GM23338 (cell line): ENCODE measurements at regions not wholly inside any gene's neighbourhood (a gene's known extent, or its start where the extent isn't known, plus 50 kb on each side); places are given as distances from the start of the nearest gene placed in this dataset.

Source experiments
- CREB1 ChIP-seq: fragments of 250-450 bp; sonication (Bioruptor Pico); IDR thresholded peaks from 2 replicates; pipeline ENCODE4 v1.5.0; 2020; ENCODE audit warnings: low read depth, mild to moderate bottlenecking, moderate library complexity
- EZH2phosphoT487 ChIP-seq: fragments of 200-600 bp; sonication (generic); IDR thresholded peaks from one replicate; pipeline ENCODE4 v1.8.1; 2018; ENCODE audit warnings: antibody characterized with exemption; ENCODE audit not compliant: unreplicated experiment
- JUNB ChIP-seq: IDR thresholded peaks from one replicate; pipeline ENCODE4 v1.6.1; 2016; ENCODE audit warnings: antibody characterized with exemption; ENCODE audit not compliant: unreplicated experiment
- NANOG ChIP-seq: IDR thresholded peaks from 2 replicates; pipeline ENCODE4 v1.6.1; 2016; ENCODE audit warnings: antibody characterized with exemption, borderline replicate concordance
- STAT1 ChIP-seq: IDR thresholded peaks from one replicate; pipeline ENCODE4 v1.6.1; 2016; ENCODE audit warnings: antibody characterized with exemption; ENCODE audit not compliant: unreplicated experiment
- ZNF114 ChIP-seq: fragments of 250-450 bp; sonication (Bioruptor Pico); IDR thresholded peaks from 2 replicates; pipeline ENCODE4 v1.5.0; 2020; ENCODE audit warnings: mild to moderate bottlenecking, moderate library complexity
- TF ChIP-seq, protein P1 (sequence below): fragments of 250-450 bp; sonication (Bioruptor Pico); IDR thresholded peaks from 2 replicates; pipeline ENCODE4 v1.5.0; 2020; ENCODE audit warnings: mild to moderate bottlenecking, moderate library complexity
- TF ChIP-seq, protein P2 (sequence below): IDR thresholded peaks from 2 replicates; pipeline ENCODE4 v1.6.1; 2016; ENCODE audit warnings: antibody characterized with exemption
- TF ChIP-seq, protein P3 (sequence below): IDR thresholded peaks from one replicate; pipeline ENCODE4 v1.6.1; 2018; ENCODE audit warnings: antibody characterized with exemption; ENCODE audit not compliant: unreplicated experiment
- TF ChIP-seq, protein P4 (sequence below), 2 experiments: fragments of 200-600 bp in 1 of 2; sonication (generic) in 1 of 2; conservative IDR thresholded peaks; 2 replicates each; pipeline versions ENCODE4 v1.5.1 to v1.6.1; 2016 to 2017; ENCODE audit warnings: antibody characterized with exemption in 2 of 2, low read depth in 2 of 2, mild to moderate bottlenecking in 2 of 2, moderate library complexity in 1 of 2

DNA sequence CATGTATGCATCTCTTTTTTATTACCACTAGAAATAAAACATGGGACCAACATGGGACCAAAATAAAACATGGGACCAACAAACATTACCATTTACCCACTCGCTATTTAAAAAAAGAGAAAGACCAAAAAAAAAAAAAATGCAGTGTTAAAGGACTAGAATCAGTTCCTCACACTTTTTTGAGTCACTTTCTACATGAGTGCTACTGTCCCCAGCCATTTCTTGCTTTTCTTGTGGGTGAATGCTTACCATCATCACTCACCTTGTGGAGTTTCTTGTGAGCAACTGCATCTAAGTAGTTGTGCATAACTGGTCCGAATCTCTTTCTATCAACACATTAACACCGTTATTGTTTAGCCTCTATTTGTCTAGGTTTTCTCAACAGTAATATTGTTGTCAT is 493.6 kb upstream of the RIOK2 start (continued):
- TF ChIP-seq, protein P1, sequence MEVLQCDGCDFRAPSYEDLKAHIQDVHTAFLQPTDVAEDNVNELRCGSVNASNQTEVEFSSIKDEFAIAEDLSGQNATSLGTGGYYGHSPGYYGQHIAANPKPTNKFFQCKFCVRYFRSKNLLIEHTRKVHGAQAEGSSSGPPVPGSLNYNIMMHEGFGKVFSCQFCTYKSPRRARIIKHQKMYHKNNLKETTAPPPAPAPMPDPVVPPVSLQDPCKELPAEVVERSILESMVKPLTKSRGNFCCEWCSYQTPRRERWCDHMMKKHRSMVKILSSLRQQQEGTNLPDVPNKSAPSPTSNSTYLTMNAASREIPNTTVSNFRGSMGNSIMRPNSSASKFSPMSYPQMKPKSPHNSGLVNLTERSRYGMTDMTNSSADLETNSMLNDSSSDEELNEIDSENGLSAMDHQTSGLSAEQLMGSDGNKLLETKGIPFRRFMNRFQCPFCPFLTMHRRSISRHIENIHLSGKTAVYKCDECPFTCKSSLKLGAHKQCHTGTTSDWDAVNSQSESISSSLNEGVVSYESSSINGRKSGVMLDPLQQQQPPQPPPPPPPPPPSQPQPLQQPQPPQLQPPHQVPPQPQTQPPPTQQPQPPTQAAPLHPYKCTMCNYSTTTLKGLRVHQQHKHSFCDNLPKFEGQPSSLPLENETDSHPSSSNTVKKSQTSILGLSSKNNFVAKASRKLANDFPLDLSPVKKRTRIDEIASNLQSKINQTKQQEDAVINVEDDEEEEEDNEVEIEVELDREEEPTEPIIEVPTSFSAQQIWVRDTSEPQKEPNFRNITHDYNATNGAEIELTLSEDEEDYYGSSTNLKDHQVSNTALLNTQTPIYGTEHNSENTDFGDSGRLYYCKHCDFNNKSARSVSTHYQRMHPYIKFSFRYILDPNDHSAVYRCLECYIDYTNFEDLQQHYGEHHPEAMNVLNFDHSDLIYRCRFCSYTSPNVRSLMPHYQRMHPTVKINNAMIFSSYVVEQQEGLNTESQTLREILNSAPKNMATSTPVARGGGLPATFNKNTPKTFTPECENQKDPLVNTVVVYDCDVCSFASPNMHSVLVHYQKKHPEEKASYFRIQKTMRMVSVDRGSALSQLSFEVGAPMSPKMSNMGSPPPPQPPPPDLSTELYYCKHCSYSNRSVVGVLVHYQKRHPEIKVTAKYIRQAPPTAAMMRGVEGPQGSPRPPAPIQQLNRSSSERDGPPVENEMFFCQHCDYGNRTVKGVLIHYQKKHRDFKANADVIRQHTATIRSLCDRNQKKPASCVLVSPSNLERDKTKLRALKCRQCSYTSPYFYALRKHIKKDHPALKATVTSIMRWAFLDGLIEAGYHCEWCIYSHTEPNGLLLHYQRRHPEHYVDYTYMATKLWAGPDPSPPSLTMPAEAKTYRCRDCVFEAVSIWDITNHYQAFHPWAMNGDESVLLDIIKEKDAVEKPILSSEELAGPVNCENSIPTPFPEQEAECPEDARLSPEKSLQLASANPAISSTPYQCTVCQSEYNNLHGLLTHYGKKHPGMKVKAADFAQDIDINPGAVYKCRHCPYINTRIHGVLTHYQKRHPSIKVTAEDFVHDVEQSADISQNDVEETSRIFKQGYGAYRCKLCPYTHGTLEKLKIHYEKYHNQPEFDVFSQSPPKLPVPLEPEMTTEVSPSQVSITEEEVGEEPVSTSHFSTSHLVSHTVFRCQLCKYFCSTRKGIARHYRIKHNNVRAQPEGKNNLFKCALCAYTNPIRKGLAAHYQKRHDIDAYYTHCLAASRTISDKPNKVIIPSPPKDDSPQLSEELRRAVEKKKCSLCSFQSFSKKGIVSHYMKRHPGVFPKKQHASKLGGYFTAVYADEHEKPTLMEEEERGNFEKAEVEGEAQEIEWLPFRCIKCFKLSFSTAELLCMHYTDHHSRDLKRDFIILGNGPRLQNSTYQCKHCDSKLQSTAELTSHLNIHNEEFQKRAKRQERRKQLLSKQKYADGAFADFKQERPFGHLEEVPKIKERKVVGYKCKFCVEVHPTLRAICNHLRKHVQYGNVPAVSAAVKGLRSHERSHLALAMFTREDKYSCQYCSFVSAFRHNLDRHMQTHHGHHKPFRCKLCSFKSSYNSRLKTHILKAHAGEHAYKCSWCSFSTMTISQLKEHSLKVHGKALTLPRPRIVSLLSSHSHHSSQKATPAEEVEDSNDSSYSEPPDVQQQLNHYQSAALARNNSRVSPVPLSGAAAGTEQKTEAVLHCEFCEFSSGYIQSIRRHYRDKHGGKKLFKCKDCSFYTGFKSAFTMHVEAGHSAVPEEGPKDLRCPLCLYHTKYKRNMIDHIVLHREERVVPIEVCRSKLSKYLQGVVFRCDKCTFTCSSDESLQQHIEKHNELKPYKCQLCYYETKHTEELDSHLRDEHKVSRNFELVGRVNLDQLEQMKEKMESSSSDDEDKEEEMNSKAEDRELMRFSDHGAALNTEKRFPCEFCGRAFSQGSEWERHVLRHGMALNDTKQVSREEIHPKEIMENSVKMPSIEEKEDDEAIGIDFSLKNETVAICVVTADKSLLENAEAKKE: no peak
- TF ChIP-seq CREB1 (CRISPR knock-in tag) (no peak), STAT1 (no peak), JUNB (no peak), ZNF114 (no peak), EZH2phosphoT487 (no peak), NANOG (no peak)
- TF ChIP-seq, protein P2, sequence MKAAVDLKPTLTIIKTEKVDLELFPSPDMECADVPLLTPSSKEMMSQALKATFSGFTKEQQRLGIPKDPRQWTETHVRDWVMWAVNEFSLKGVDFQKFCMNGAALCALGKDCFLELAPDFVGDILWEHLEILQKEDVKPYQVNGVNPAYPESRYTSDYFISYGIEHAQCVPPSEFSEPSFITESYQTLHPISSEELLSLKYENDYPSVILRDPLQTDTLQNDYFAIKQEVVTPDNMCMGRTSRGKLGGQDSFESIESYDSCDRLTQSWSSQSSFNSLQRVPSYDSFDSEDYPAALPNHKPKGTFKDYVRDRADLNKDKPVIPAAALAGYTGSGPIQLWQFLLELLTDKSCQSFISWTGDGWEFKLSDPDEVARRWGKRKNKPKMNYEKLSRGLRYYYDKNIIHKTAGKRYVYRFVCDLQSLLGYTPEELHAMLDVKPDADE: no peak
- TF ChIP-seq, protein P3, sequence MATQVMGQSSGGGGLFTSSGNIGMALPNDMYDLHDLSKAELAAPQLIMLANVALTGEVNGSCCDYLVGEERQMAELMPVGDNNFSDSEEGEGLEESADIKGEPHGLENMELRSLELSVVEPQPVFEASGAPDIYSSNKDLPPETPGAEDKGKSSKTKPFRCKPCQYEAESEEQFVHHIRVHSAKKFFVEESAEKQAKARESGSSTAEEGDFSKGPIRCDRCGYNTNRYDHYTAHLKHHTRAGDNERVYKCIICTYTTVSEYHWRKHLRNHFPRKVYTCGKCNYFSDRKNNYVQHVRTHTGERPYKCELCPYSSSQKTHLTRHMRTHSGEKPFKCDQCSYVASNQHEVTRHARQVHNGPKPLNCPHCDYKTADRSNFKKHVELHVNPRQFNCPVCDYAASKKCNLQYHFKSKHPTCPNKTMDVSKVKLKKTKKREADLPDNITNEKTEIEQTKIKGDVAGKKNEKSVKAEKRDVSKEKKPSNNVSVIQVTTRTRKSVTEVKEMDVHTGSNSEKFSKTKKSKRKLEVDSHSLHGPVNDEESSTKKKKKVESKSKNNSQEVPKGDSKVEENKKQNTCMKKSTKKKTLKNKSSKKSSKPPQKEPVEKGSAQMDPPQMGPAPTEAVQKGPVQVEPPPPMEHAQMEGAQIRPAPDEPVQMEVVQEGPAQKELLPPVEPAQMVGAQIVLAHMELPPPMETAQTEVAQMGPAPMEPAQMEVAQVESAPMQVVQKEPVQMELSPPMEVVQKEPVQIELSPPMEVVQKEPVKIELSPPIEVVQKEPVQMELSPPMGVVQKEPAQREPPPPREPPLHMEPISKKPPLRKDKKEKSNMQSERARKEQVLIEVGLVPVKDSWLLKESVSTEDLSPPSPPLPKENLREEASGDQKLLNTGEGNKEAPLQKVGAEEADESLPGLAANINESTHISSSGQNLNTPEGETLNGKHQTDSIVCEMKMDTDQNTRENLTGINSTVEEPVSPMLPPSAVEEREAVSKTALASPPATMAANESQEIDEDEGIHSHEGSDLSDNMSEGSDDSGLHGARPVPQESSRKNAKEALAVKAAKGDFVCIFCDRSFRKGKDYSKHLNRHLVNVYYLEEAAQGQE: no peak
- TF ChIP-seq, protein P4, sequence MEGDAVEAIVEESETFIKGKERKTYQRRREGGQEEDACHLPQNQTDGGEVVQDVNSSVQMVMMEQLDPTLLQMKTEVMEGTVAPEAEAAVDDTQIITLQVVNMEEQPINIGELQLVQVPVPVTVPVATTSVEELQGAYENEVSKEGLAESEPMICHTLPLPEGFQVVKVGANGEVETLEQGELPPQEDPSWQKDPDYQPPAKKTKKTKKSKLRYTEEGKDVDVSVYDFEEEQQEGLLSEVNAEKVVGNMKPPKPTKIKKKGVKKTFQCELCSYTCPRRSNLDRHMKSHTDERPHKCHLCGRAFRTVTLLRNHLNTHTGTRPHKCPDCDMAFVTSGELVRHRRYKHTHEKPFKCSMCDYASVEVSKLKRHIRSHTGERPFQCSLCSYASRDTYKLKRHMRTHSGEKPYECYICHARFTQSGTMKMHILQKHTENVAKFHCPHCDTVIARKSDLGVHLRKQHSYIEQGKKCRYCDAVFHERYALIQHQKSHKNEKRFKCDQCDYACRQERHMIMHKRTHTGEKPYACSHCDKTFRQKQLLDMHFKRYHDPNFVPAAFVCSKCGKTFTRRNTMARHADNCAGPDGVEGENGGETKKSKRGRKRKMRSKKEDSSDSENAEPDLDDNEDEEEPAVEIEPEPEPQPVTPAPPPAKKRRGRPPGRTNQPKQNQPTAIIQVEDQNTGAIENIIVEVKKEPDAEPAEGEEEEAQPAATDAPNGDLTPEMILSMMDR (conservative IDR thresholded peaks at IDR 0.05; ENCODE audit: low read depth in 2 of 2): no peak
